ENCODE measurements at regions not wholly inside any gene's neighbourhood (a gene's known extent, or its start where the extent isn't known, plus 50 kb on each side); places are given as distances from the start of the nearest gene placed in this dataset.

DNA sequence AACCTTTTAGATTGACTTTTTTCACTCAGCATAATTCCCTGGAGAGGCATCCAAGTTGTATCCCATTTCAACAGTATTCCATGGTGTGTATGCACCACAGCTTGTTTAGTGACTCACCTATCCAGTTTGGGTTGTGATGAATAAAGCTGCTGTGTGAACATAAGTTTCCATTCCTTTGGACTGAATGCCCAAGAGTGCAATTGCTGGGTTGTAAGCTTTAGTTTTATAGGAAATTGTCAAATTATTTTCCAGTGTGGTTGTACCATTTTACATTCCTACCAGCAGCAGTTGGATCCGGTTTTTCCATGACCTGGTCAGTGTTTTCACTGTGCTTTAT lies 60.9 kb upstream of the TMED7 start:
- no peak for DNase-seq (ENCODE audit: low spot score)

- DNase-seq (ENCODE audit: low spot score): no peak
Observed at GRCh38 chr5:115686051-115686737, 60.4 kb upstream of the TMED7 start.

GRCh38 chr5:115685490-115685889 lies 59.7 kb upstream of the TMED7 start:
- no peak for DNase-seq (ENCODE audit: low spot score)

DNA sequence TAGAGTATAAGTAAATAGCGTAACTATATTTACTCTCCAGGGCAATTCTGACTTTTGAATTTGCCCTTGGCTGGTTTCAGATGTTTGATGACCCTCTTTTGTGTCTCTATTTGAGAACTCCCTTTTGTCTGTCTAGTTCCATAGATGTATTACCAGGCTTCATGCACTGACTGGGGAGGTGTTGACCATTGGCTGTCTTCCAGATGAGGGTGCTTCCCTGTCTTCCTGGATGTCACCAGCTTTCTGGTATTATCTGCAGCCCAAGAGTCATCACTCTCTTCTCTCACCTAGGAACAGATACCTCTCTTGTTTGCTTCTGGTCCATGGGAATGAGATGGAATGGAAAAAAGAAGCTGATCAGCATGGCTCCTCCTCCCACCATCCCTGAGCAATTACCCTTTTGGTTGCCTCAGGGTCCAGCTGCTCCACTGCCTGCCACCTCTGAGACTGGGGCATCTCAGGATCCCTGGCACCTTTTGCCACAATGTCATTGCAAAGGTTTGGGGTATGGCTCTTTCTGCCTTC lies 58.7 kb upstream of the TMED7 start:
- DNase-seq (ENCODE audit: low spot score): no peak

DNA sequence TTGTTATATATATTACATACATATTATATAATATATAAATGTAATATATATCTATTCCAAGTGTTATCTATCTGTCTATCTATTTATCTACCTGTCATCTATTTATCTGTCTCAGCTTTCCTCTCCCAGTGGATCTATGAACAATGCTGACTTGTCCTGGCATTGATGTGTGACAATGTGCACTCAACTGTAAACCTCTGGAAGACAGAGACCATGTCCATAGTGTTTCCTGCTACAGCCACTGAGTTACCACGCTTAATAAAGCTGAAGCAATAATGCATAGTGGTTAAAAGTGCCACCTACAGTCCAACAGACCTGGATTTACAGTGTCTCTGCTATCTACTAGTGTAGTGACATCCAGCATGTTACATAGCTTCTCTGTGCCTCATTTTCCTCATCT lies 57.2 kb upstream of the TMED7 start:
- no peak for DNase-seq (ENCODE audit: low spot score)

All from putamen (tissue), 1 donor.